RPMI7951 (cell line): ENCODE measurements at regions not wholly inside any gene's neighbourhood (a gene's known extent, or its start where the extent isn't known, plus 50 kb on each side); places are given as distances from the start of the nearest gene placed in this dataset.

Source experiments
- DNase-seq: peaks from one replicate; pipeline ENCODE4 v3.0.0-alpha.2; 2012; ENCODE audit warnings: low read depth

GRCh38 chr20:60573003-60573680, 614.9 kb downstream of the CDH26 start:
- no peak for DNase-seq

- DNase-seq, result no peak
Observed at GRCh38 chr20:60576236-60576635, 618.0 kb downstream of the CDH26 start.

GRCh38 chr20:60579941-60580515, 621.8 kb downstream of the CDH26 start:
- DNase-seq, result no peak

- no peak for DNase-seq
Observed at GRCh38 chr20:60581606-60582115, 623.4 kb downstream of the CDH26 start.

GRCh38 chr20:60583741-60584140, 625.5 kb downstream of the CDH26 start:
- peak; percentile 67 for DNase-seq

- DNase-seq, result peak; percentile 13
Observed at GRCh38 chr20:60584221-60584620, 626.0 kb downstream of the CDH26 start.

GRCh38 chr20:60585651-60586050, 627.4 kb downstream of the CDH26 start:
- DNase-seq, result no peak

GRCh38 chr20:60586269-60587050, 628.2 kb downstream of the CDH26 start:
- DNase-seq, result peak; percentile 4

GRCh38 chr20:60587986-60588385, 629.8 kb downstream of the CDH26 start:
- no peak for DNase-seq

GRCh38 chr20:60589623-60590022, 631.4 kb downstream of the CDH26 start:
- no peak for DNase-seq

- no peak for DNase-seq
Observed at GRCh38 chr20:60591172-60591799, 633.1 kb downstream of the CDH26 start.

- DNase-seq, result no peak
Observed at GRCh38 chr20:60598528-60598927, 640.3 kb downstream of the CDH26 start.

GRCh38 chr20:60599381-60599780, 641.2 kb downstream of the CDH26 start:
- no peak for DNase-seq

- no peak for DNase-seq
Observed at GRCh38 chr20:60600036-60600435, 641.8 kb downstream of the CDH26 start.

- DNase-seq, result no peak
Observed at GRCh38 chr20:60624066-60624465, 628.0 kb upstream of the CDH4 start.

- DNase-seq, result no peak
Observed at GRCh38 chr20:60627751-60628565, 624.1 kb upstream of the CDH4 start.

GRCh38 chr20:60628749-60629148, 623.3 kb upstream of the CDH4 start:
- DNase-seq, result no peak

GRCh38 chr20:60629206-60629605, 622.9 kb upstream of the CDH4 start:
- no peak for DNase-seq

GRCh38 chr20:60630609-60631008, 621.5 kb upstream of the CDH4 start:
- DNase-seq, result no peak

GRCh38 chr20:60631585-60632287, 620.3 kb upstream of the CDH4 start:
- DNase-seq, result no peak
